HG02885 (cell line): ENCODE measurements at regions not wholly inside any gene's neighbourhood (a gene's known extent, or its start where the extent isn't known, plus 50 kb on each side); places are given as distances from the start of the nearest gene placed in this dataset.

Experiments
- ATAC-seq: cut with Tn5 transposase; IDR thresholded peaks from one replicate; pipeline ENCODE4 v1.9.1; 2021; ENCODE audit warnings: mild to moderate bottlenecking; ENCODE audit not compliant: unreplicated experiment, poor library complexity

- no peak for ATAC-seq
Observed at GRCh38 chr16:79756571-79756970, 156.0 kb upstream of the MAF start.

GRCh38 chr16:79754501-79754900 lies 154.0 kb upstream of the MAF start:
- no peak for ATAC-seq

- ATAC-seq, result no peak
Observed at GRCh38 chr16:79754081-79754480, 153.5 kb upstream of the MAF start.

GRCh38 chr16:79753286-79753685 lies 152.7 kb upstream of the MAF start:
- ATAC-seq, result no peak

GRCh38 chr16:79752396-79752795 lies 151.9 kb upstream of the MAF start:
- ATAC-seq, result no peak

GRCh38 chr16:79751471-79752184 lies 151.1 kb upstream of the MAF start:
- no peak for ATAC-seq

GRCh38 chr16:79750311-79750710 lies 149.8 kb upstream of the MAF start:
- ATAC-seq, result no peak

- ATAC-seq, result no peak
Observed at GRCh38 chr16:79748629-79749028, 148.1 kb upstream of the MAF start.

- ATAC-seq, result no peak
Observed at GRCh38 chr16:79747688-79748087, 147.2 kb upstream of the MAF start.

- ATAC-seq, result no peak
Observed at GRCh38 chr16:79740252-79740651, 139.7 kb upstream of the MAF start.

- no peak for ATAC-seq
Observed at GRCh38 chr16:79735271-79735670, 134.7 kb upstream of the MAF start.

GRCh38 chr16:79734721-79735120 lies 134.2 kb upstream of the MAF start:
- ATAC-seq, result no peak

GRCh38 chr16:79728923-79729240 lies 128.3 kb upstream of the MAF start:
- no peak for ATAC-seq

- ATAC-seq, result no peak
Observed at GRCh38 chr16:79728048-79728922, 127.7 kb upstream of the MAF start.

GRCh38 chr16:79726902-79727301 lies 126.4 kb upstream of the MAF start:
- no peak for ATAC-seq

GRCh38 chr16:79725051-79725450 lies 124.5 kb upstream of the MAF start:
- no peak for ATAC-seq

- no peak for ATAC-seq
Observed at GRCh38 chr16:79723583-79724168, 123.1 kb upstream of the MAF start.

- no peak for ATAC-seq
Observed at GRCh38 chr16:79721270-79721669, 120.7 kb upstream of the MAF start.

- ATAC-seq, result no peak
Observed at GRCh38 chr16:79717333-79718137, 117.0 kb upstream of the MAF start.

- no peak for ATAC-seq
Observed at GRCh38 chr16:79716645-79717332, 116.3 kb upstream of the MAF start.
